ENCODE measurements at regions not wholly inside any gene's neighbourhood (a gene's known extent, or its start where the extent isn't known, plus 50 kb on each side); places are given as distances from the start of the nearest gene placed in this dataset.

GRCh38 chrX:150163956-150164726, 199.0 kb upstream of the MAMLD1 start:
- TF ChIP-seq, protein P1, sequence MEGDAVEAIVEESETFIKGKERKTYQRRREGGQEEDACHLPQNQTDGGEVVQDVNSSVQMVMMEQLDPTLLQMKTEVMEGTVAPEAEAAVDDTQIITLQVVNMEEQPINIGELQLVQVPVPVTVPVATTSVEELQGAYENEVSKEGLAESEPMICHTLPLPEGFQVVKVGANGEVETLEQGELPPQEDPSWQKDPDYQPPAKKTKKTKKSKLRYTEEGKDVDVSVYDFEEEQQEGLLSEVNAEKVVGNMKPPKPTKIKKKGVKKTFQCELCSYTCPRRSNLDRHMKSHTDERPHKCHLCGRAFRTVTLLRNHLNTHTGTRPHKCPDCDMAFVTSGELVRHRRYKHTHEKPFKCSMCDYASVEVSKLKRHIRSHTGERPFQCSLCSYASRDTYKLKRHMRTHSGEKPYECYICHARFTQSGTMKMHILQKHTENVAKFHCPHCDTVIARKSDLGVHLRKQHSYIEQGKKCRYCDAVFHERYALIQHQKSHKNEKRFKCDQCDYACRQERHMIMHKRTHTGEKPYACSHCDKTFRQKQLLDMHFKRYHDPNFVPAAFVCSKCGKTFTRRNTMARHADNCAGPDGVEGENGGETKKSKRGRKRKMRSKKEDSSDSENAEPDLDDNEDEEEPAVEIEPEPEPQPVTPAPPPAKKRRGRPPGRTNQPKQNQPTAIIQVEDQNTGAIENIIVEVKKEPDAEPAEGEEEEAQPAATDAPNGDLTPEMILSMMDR (IDR thresholded peaks at IDR 0.05) = no peak
- Mint-ChIP-seq H3K4me1 (ENCODE audit: unreplicated experiment) (peaks cover 8% of the 10 kb centered on the region), H3K4me3 (ENCODE audit: unreplicated experiment) (no peak overlapping the region), H3K27me3 (ENCODE audit: unreplicated experiment) (no peaks in the 10 kb centered on the region), H3K9me3 (ENCODE audit: unreplicated experiment) (peaks cover 3% of the 10 kb centered on the region), H3K36me3 (ENCODE audit: unreplicated experiment) (no peaks in the 10 kb centered on the region), H3K27ac (ENCODE audit: unreplicated experiment) (no peak overlapping the region)
- peak; percentile 69 for DNase-seq (ENCODE audit: extremely low spot score, unreplicated experiment)

GRCh38 chrX:150164971-150165600, 198.0 kb upstream of the MAMLD1 start:
- Mint-ChIP-seq H3K36me3 (ENCODE audit: unreplicated experiment) (no peaks in the 10 kb centered on the region), H3K4me3 (ENCODE audit: unreplicated experiment) (no peak overlapping the region), H3K27ac (ENCODE audit: unreplicated experiment) (no peak overlapping the region), H3K27me3 (ENCODE audit: unreplicated experiment) (no peaks in the 10 kb centered on the region), H3K9me3 (ENCODE audit: unreplicated experiment) (peaks cover 3% of the 10 kb centered on the region), H3K4me1 (ENCODE audit: unreplicated experiment) (peaks cover 8% of the 10 kb centered on the region)
- TF ChIP-seq, protein P1 (IDR thresholded peaks at IDR 0.05) = no peak
- peak; percentile 63 for DNase-seq (ENCODE audit: extremely low spot score, unreplicated experiment)

DNA sequence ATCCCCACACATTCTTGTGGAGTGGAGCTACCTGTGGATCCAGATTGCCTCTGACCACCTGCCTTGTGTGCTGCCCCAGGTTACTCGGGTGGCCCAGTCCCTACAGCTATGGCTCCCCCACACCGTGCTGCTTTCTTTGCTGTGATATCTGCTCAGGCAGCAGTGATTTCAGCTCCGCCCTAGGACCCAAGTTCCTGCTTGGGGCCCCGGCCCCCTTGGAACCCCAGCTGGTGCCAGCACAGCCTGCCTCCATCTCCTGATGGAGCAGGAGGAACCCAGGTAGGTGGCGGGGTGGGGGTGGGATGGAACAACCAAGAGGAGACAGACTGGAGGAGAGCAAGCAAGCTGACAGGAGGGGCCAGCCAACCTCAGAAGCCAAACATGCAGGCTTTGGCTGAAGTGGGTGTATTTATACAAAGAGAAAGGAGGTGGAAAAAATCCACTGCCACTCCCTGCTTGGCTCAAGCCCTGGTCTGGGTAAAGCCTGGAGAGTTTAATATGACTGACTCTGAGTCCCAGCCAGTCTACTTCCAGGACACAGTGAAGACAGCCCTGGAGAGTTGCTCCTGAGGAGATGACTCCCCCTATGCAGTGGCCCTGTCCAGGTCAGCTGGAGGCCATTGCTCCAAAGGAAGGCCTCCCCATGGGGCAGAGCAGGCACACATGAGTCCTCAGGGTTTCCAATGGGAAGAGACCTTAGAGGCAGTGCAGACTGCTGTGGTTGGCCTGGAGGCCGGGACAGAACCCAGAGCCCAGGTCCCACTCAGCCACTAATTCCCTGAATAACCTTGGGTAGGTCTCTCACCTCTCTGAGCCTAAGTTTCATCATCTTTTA, 197.1 kb upstream of the MAMLD1 start:
- H3K27ac Mint-ChIP-seq (ENCODE audit: unreplicated experiment) = no peak overlapping the region
- H3K27me3 Mint-ChIP-seq (ENCODE audit: unreplicated experiment) = no peaks in the 10 kb centered on the region
- H3K4me1 Mint-ChIP-seq (ENCODE audit: unreplicated experiment) = peaks cover 7% of the 10 kb centered on the region
- H3K4me3 Mint-ChIP-seq (ENCODE audit: unreplicated experiment) = no peak overlapping the region
- H3K36me3 Mint-ChIP-seq (ENCODE audit: unreplicated experiment) = no peaks in the 10 kb centered on the region
- H3K9me3 Mint-ChIP-seq (ENCODE audit: unreplicated experiment) = peaks cover 3% of the 10 kb centered on the region
- peak; percentile 62 for DNase-seq (ENCODE audit: extremely low spot score, unreplicated experiment)
- TF ChIP-seq, protein P1 (IDR thresholded peaks at IDR 0.05) = no peak

DNA sequence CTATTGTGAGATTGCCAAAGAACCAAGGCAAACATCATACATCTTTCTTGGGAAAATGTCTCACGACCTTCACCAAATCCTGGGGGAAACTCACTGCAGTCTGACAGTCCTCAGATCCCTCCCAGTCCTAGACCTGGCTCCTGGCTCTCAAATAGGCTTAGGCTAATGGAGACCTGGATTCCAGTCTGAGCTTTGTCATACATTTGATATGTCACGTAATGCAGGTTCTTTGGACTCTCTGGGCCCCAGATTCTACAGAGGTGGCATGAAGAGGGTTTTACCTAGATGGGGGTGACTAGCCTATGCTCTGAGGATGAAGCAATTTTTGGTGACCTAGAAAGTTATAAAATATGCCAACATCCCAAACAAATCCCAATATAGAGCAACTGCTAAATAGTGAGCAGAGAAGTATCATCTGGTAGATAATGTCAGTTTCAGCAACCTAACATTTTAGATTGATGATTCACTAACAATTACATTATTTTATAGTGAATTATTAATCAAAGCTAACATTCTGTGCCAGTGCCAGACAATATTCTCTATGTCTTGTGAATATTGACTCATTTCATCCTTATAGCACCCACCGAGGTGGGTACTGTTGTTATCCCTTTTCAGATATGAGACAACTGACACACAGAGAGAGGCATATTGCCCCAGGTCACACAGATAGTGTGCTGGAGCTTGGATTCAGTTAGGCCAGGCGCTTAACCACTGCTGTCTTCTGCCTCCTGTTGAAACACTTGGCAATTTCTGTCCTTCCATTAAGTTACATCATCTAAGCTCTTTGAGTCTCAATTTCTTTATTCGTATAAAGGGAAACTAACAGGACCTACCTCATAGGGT, 195.4 kb upstream of the MAMLD1 start:
- peak; percentile 17 for DNase-seq (ENCODE audit: extremely low spot score, unreplicated experiment)
- H3K4me1 Mint-ChIP-seq (ENCODE audit: unreplicated experiment) = peaks cover 3% of the 10 kb centered on the region
- TF ChIP-seq, protein P1 (IDR thresholded peaks at IDR 0.05) = no peak
- H3K27me3 Mint-ChIP-seq (ENCODE audit: unreplicated experiment) = no peaks in the 10 kb centered on the region
- H3K36me3 Mint-ChIP-seq (ENCODE audit: unreplicated experiment) = no peaks in the 10 kb centered on the region
- H3K27ac Mint-ChIP-seq (ENCODE audit: unreplicated experiment) = no peak overlapping the region
- H3K4me3 Mint-ChIP-seq (ENCODE audit: unreplicated experiment) = no peak overlapping the region
- H3K9me3 Mint-ChIP-seq (ENCODE audit: unreplicated experiment) = peaks cover 8% of the 10 kb centered on the region
